ENCODE measurements at regions not wholly inside any gene's neighbourhood (a gene's known extent, or its start where the extent isn't known, plus 50 kb on each side); places are given as distances from the start of the nearest gene placed in this dataset.

DNA sequence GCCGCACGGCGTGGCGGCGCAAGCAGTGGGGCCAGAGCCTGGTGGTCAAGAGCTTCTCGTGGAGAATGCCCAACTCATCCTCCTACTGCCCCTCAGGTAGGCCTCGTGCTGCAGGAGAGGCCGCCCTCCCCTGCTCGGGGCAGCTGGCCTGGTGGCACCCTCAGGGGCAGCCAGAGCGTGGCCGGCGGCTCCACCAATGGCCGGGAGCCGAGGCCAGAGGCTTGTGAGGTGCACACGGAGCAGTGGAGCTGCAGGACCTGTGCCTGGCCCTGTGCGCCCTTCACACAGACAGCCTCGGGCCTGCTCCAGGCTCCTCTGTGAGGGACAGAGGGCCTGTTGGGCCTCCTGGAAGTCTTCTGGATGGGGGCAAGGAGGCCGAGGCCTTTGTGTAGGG lies 85.5 kb downstream of the NPIPB11 start (continued):
- TF ChIP-seq, protein P1, sequence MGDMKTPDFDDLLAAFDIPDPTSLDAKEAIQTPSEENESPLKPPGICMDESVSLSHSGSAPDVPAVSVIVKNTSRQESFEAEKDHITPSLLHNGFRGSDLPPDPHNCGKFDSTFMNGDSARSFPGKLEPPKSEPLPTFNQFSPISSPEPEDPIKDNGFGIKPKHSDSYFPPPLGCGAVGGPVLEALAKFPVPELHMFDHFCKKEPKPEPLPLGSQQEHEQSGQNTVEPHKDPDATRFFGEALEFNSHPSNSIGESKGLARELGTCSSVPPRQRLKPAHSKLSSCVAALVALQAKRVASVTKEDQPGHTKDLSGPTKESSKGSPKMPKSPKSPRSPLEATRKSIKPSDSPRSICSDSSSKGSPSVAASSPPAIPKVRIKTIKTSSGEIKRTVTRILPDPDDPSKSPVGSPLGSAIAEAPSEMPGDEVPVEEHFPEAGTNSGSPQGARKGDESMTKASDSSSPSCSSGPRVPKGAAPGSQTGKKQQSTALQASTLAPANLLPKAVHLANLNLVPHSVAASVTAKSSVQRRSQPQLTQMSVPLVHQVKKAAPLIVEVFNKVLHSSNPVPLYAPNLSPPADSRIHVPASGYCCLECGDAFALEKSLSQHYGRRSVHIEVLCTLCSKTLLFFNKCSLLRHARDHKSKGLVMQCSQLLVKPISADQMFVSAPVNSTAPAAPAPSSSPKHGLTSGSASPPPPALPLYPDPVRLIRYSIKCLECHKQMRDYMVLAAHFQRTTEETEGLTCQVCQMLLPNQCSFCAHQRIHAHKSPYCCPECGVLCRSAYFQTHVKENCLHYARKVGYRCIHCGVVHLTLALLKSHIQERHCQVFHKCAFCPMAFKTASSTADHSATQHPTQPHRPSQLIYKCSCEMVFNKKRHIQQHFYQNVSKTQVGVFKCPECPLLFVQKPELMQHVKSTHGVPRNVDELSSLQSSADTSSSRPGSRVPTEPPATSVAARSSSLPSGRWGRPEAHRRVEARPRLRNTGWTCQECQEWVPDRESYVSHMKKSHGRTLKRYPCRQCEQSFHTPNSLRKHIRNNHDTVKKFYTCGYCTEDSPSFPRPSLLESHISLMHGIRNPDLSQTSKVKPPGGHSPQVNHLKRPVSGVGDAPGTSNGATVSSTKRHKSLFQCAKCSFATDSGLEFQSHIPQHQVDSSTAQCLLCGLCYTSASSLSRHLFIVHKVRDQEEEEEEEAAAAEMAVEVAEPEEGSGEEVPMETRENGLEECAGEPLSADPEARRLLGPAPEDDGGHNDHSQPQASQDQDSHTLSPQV (IDR thresholded peaks at IDR 0.05) = no peak
- TF ChIP-seq, protein P2, sequence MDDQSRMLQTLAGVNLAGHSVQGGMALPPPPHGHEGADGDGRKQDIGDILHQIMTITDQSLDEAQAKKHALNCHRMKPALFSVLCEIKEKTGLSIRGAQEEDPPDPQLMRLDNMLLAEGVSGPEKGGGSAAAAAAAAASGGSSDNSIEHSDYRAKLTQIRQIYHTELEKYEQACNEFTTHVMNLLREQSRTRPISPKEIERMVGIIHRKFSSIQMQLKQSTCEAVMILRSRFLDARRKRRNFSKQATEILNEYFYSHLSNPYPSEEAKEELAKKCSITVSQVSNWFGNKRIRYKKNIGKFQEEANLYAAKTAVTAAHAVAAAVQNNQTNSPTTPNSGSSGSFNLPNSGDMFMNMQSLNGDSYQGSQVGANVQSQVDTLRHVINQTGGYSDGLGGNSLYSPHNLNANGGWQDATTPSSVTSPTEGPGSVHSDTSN (IDR thresholded peaks at IDR 0.05; ENCODE audit: insufficient replicate concordance, low read depth, low read length) = no peak
- no peak for TF ChIP-seq ZBTB11 (CRISPR knock-in tag; IDR thresholded peaks at IDR 0.05)
- TF ChIP-seq ZNF622 (IDR thresholded peaks at IDR 0.05) = no peak
- TF ChIP-seq, protein P3, sequence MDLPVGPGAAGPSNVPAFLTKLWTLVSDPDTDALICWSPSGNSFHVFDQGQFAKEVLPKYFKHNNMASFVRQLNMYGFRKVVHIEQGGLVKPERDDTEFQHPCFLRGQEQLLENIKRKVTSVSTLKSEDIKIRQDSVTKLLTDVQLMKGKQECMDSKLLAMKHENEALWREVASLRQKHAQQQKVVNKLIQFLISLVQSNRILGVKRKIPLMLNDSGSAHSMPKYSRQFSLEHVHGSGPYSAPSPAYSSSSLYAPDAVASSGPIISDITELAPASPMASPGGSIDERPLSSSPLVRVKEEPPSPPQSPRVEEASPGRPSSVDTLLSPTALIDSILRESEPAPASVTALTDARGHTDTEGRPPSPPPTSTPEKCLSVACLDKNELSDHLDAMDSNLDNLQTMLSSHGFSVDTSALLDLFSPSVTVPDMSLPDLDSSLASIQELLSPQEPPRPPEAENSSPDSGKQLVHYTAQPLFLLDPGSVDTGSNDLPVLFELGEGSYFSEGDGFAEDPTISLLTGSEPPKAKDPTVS (IDR thresholded peaks at IDR 0.05; ENCODE audit: low read depth, low read length) = no peak

Data from GM12878 (cell line).